DMS153 (cell line): ENCODE measurements at regions not wholly inside any gene's neighbourhood (a gene's known extent, or its start where the extent isn't known, plus 50 kb on each side); places are given as distances from the start of the nearest gene placed in this dataset.
"Not testable (repeated sequence)": the region's sequence is repeated elsewhere in the genome, so short reads cannot be mapped to it uniquely, and the experiment has no call there.

ENCODE experiments used
- DNase-seq: peaks from one replicate; lab custom pipeline; 2025; lab: John Stamatoyannopoulos, UW

GRCh38 chr2:31660812-31661335 is 80.1 kb upstream of the SRD5A2 start:
- no peak for DNase-seq

- no peak for DNase-seq
These were observed 79.4 kb upstream of the SRD5A2 start for GRCh38 chr2:31660165-31660564.

GRCh38 chr2:31654241-31654640 is 73.5 kb upstream of the SRD5A2 start:
- DNase-seq = no peak

GRCh38 chr2:31651736-31652135 is 71.0 kb upstream of the SRD5A2 start:
- DNase-seq = no peak

- DNase-seq = no peak
These were observed 70.5 kb upstream of the SRD5A2 start for GRCh38 chr2:31651267-31651666.

GRCh38 chr2:31644551-31644950 is 63.8 kb upstream of the SRD5A2 start:
- DNase-seq = no peak

- DNase-seq = no peak
These were observed 62.0 kb upstream of the SRD5A2 start for GRCh38 chr2:31642707-31643106.

GRCh38 chr2:31632201-31632600 is 51.5 kb upstream of the SRD5A2 start:
- DNase-seq = not testable (repeated sequence)
